Body of pancreas (tissue), 4 donors: ENCODE measurements at regions not wholly inside any gene's neighbourhood (a gene's known extent, or its start where the extent isn't known, plus 50 kb on each side); places are given as distances from the start of the nearest gene placed in this dataset.

Experiments used
- ATAC-seq: fragments of 150-250 bp; one replicate; pipeline ENCODE4 v1.9.1; 2016
- DNase-seq, 4 donors: peaks; one replicate each; pipeline ENCODE4 v3.0.0-alpha.2; 2019
- H3K27ac ChIP-seq, 4 donors: fragments of 200-600 bp; sonication (generic); 1 replicate in 3 of 4; 2 replicates in 1 of 4; pipeline versions ENCODE4 v1.5.1 to v1.6.1; 2016 to 2019; ENCODE audit warnings: mild to moderate bottlenecking in 1 of 4, mixed read lengths in 1 of 4, moderate library complexity in 1 of 4
- H3K27me3 ChIP-seq, 2 donors: fragments of 200-600 bp; sonication (generic); one replicate each; pipeline ENCODE4 v1.6.0; 2016; ENCODE audit warnings: mild to moderate bottlenecking in 1 of 2
- H3K36me3 ChIP-seq, 2 donors: fragments of 200-600 bp; sonication (generic); replicated peaks in 1 of 2; 2 replicates each; pipeline ENCODE4 v1.5.1; 2016; ENCODE audit warnings: low read depth in 2 of 2; ENCODE audit not compliant: insufficient read depth in 1 of 2
- H3K4me1 ChIP-seq: fragments of 200-600 bp; sonication (generic); one replicate; pipeline ENCODE4 v1.6.0; 2016
- H3K4me3 ChIP-seq, 2 donors: fragments of 200-600 bp; sonication (generic); 1 replicate in 1 of 2; 2 replicates in 1 of 2; pipeline ENCODE4 v1.5.1; 2016 to 2019
- H3K9me3 ChIP-seq, 3 donors: fragments of 200-600 bp; sonication (generic); 1 replicate in 2 of 3; 2 replicates in 1 of 3; pipeline ENCODE4 v1.5.1; 2016
- CTCF ChIP-seq, 7 experiments: fragments of 450-650 bp in 4 of 7; fragments of 200-600 bp in 3 of 7; sonication (generic) in 3 of 7; IDR thresholded peaks; one replicate each; pipeline ENCODE4 v1.5.1; 2016 to 2019; ENCODE audit warnings: antibody characterized with exemption in 7 of 7
- POLR2A ChIP-seq, 3 donors: fragments of 450-650 bp; IDR thresholded peaks; one replicate each; pipeline ENCODE4 v1.6.1; 2016; ENCODE audit warnings: antibody characterized with exemption in 3 of 3, mild to moderate bottlenecking in 2 of 3
- WGBS, 2 donors: methylation state at CpG; one replicate each; pipeline ENCODE4 v1.1.5; 2017; 5-methylcytosine and 5-hydroxymethylcytosine counted together
- intact Hi-C: fragments of 100-400 bp; cut with DNase I; formaldehyde crosslinking; loops from one replicate; pipeline ENCODE4 v1.15.1; 2023

- Histone ChIP-seq H3K36me3 (no peaks in the 10 kb centered on the region), H3K27me3 (no peaks in the 10 kb centered on the region), H3K4me3 (no peak overlapping the region), H3K9me3 (no peaks in the 10 kb centered on the region), H3K4me1 (no peaks in the 10 kb centered on the region), H3K27ac (no peak overlapping the region)
- no peak for TF ChIP-seq CTCF (IDR thresholded peaks at IDR 0.05)
- TF ChIP-seq POLR2A (IDR thresholded peaks at IDR 0.05): no peak
- no peak for ATAC-seq
- DNase-seq: no peak
- intact Hi-C loops: no loop called here
Measured at GRCh38 chr11:26131406-26131805, 200.5 kb upstream of the ANO3 start.

- no peak for ATAC-seq
- no peak for DNase-seq
- Histone ChIP-seq H3K36me3 (no peaks in the 10 kb centered on the region), H3K27ac (no peak overlapping the region), H3K27me3 (no peaks in the 10 kb centered on the region), H3K4me3 (no peak overlapping the region), H3K9me3 (no peaks in the 10 kb centered on the region), H3K4me1 (no peaks in the 10 kb centered on the region)
- 32 to 38% methylated on average over 1 of the region's 1 CpG for WGBS, 2 donors
- intact Hi-C loops: no loop called here
- TF ChIP-seq POLR2A (IDR thresholded peaks at IDR 0.05) (no peak), CTCF (IDR thresholded peaks at IDR 0.05) (no peak)
Measured at GRCh38 chr11:26134053-26134452, 197.9 kb upstream of the ANO3 start.

GRCh38 chr11:26134481-26135355, 197.2 kb upstream of the ANO3 start:
- WGBS, 2 donors: 51 to 54% methylated on average over 6 of the region's 6 CpGs
- no peak overlapping the region for H3K4me3 ChIP-seq
- no peak for ATAC-seq
- no peaks in the 10 kb centered on the region for H3K4me1 ChIP-seq
- intact Hi-C loops: no loop called here
- H3K9me3 ChIP-seq: no peaks in the 10 kb centered on the region
- H3K27me3 ChIP-seq: no peaks in the 10 kb centered on the region
- no peak for DNase-seq
- no peaks in the 10 kb centered on the region for H3K36me3 ChIP-seq
- H3K27ac ChIP-seq: no peak overlapping the region
- TF ChIP-seq POLR2A (IDR thresholded peaks at IDR 0.05): no peak
- TF ChIP-seq CTCF (IDR thresholded peaks at IDR 0.05): peak in 1 of 7 experiments; percentile 11

GRCh38 chr11:26137651-26138050, 194.3 kb upstream of the ANO3 start:
- no peaks in the 10 kb centered on the region for H3K36me3 ChIP-seq
- TF ChIP-seq POLR2A (IDR thresholded peaks at IDR 0.05): no peak
- TF ChIP-seq CTCF (IDR thresholded peaks at IDR 0.05): no peak
- no peaks in the 10 kb centered on the region for H3K27me3 ChIP-seq
- no peaks in the 10 kb centered on the region for H3K4me1 ChIP-seq
- H3K27ac ChIP-seq: no peak overlapping the region
- no peak overlapping the region for H3K4me3 ChIP-seq
- H3K9me3 ChIP-seq: no peaks in the 10 kb centered on the region
- no peak for ATAC-seq
- intact Hi-C loops: no loop called here
- WGBS, 2 donors: 75 to 82% methylated on average over 2 of the region's 2 CpGs
- no peak for DNase-seq

- 80 to 85% methylated on average over 1 of the region's 1 CpG for WGBS, 2 donors
- no peak for TF ChIP-seq POLR2A (IDR thresholded peaks at IDR 0.05)
- no peak for TF ChIP-seq CTCF (IDR thresholded peaks at IDR 0.05)
- Histone ChIP-seq H3K4me1 (peaks cover 7% of the 10 kb centered on the region), H3K4me3 (no peak overlapping the region), H3K36me3 (no peaks in the 10 kb centered on the region), H3K27me3 (no peaks in the 10 kb centered on the region), H3K27ac (no peak overlapping the region), H3K9me3 (no peaks in the 10 kb centered on the region)
- ATAC-seq (no peak), DNase-seq (no peak)
- intact Hi-C loops: no loop called here
Measured at GRCh38 chr11:26142891-26143290, 189.0 kb upstream of the ANO3 start.
